H9 (cell line): ENCODE measurements at regions not wholly inside any gene's neighbourhood (a gene's known extent, or its start where the extent isn't known, plus 50 kb on each side); places are given as distances from the start of the nearest gene placed in this dataset.

ENCODE experiments used
- DNase-seq: peaks from one replicate; pipeline ENCODE4 v3.0.0-alpha.2; 2017
- H2AFZ ChIP-seq: one replicate; pipeline ENCODE4 v1.6.1; 2013; ENCODE audit warnings: mild to moderate bottlenecking, low read length, control low read depth, moderate library complexity
- H2AK5ac ChIP-seq: 2 replicates; pipeline ENCODE4 v1.6.1; 2013; ENCODE audit warnings: low read length, control low read depth, mixed read lengths; ENCODE audit not compliant: insufficient read length
- H2BK120ac ChIP-seq: one replicate; pipeline ENCODE4 v1.6.1; 2013; ENCODE audit warnings: low read depth, mild to moderate bottlenecking, low read length, control low read depth, inconsistent platforms; ENCODE audit not compliant: poor library complexity, severe bottlenecking
- H2BK12ac ChIP-seq: 2 replicates; pipeline ENCODE4 v1.6.1; 2013; ENCODE audit warnings: low read length, control low read depth, mixed read lengths, low read depth; ENCODE audit not compliant: insufficient read length
- H2BK15ac ChIP-seq: 2 replicates; pipeline ENCODE4 v1.6.1; 2013; ENCODE audit warnings: low read depth, low read length, control low read depth
- H2BK20ac ChIP-seq: one replicate; pipeline ENCODE4 v1.6.1; 2013; ENCODE audit warnings: low read depth, mild to moderate bottlenecking, low read length, control low read depth, inconsistent platforms; ENCODE audit not compliant: poor library complexity, severe bottlenecking
- H2BK5ac ChIP-seq: 2 replicates; pipeline ENCODE4 v1.6.1; 2013; ENCODE audit warnings: low read length, control low read depth, mixed read lengths; ENCODE audit not compliant: insufficient read length
- H3K14ac ChIP-seq: 2 replicates; pipeline ENCODE4 v1.6.1; 2013; ENCODE audit warnings: low read length, control low read depth; ENCODE audit not compliant: insufficient read depth
- H3K18ac ChIP-seq: 2 replicates; pipeline ENCODE4 v1.6.1; 2013; ENCODE audit warnings: low read depth, mild to moderate bottlenecking, mixed read lengths, low read length, control low read depth; ENCODE audit not compliant: insufficient read length
- H3K23ac ChIP-seq: 2 replicates; pipeline ENCODE4 v1.6.1; 2013; ENCODE audit warnings: low read length, control low read depth, mixed read lengths, low read depth; ENCODE audit not compliant: insufficient read length
- H3K23me2 ChIP-seq: 2 replicates; pipeline ENCODE4 v1.6.1; 2013; ENCODE audit warnings: low read depth, mild to moderate bottlenecking, mixed read lengths, low read length, control low read depth; ENCODE audit not compliant: insufficient read length, poor library complexity, severe bottlenecking
- H3K27ac ChIP-seq: 2 replicates; pipeline ENCODE4 v1.5.1; 2013; ENCODE audit warnings: low read length, control low read depth, mixed read lengths, low read depth; ENCODE audit not compliant: insufficient read length
- H3K27me3 ChIP-seq: 2 replicates; pipeline ENCODE4 v1.6.1; 2013; ENCODE audit warnings: low read length, control low read depth, inconsistent platforms; ENCODE audit not compliant: insufficient read depth
- H3K4ac ChIP-seq: 2 replicates; pipeline ENCODE4 v1.6.1; 2013; ENCODE audit warnings: low read depth, mild to moderate bottlenecking, control low read depth, inconsistent platforms, low read length, moderate library complexity
- H3K4me1 ChIP-seq: 2 replicates; pipeline ENCODE4 v1.6.1; 2013; ENCODE audit warnings: low read length, control low read depth, inconsistent platforms; ENCODE audit not compliant: insufficient read depth
- H3K4me2 ChIP-seq: 2 replicates; pipeline ENCODE4 v1.6.1; 2013; ENCODE audit warnings: low read length, control low read depth, mixed read lengths; ENCODE audit not compliant: insufficient read length, insufficient read depth
- H3K56ac ChIP-seq: 2 replicates; pipeline ENCODE4 v1.6.1; 2013; ENCODE audit warnings: low read depth, mild to moderate bottlenecking, mixed read lengths, low read length, control low read depth; ENCODE audit not compliant: insufficient read length
- H3K79me1 ChIP-seq: 2 replicates; pipeline ENCODE4 v1.6.1; 2013; ENCODE audit warnings: low read depth, mild to moderate bottlenecking, moderate library complexity, low read length, control low read depth, inconsistent platforms; ENCODE audit not compliant: insufficient read depth, poor library complexity, severe bottlenecking
- H3K79me2 ChIP-seq: 2 replicates; pipeline ENCODE4 v1.6.1; 2013; ENCODE audit warnings: low read length, control low read depth, inconsistent platforms; ENCODE audit not compliant: insufficient read depth
- H3K9ac ChIP-seq: 2 replicates; pipeline ENCODE4 v1.6.1; 2013; ENCODE audit warnings: low read length, control low read depth, mixed read lengths; ENCODE audit not compliant: insufficient read length; ENCODE audit errors: extremely low read depth
- H3K9me3 ChIP-seq: one replicate; pipeline ENCODE4 v1.6.1; 2013; ENCODE audit warnings: low read depth, low read length, inconsistent platforms; ENCODE audit not compliant: control insufficient read depth
- H3T11ph ChIP-seq: one replicate; pipeline ENCODE4 v1.6.1; 2013; ENCODE audit warnings: mild to moderate bottlenecking, low read length, control low read depth, inconsistent platforms
- H4K20me1 ChIP-seq: one replicate; pipeline ENCODE4 v1.6.1; 2013; ENCODE audit not compliant: control insufficient read depth, insufficient read length, insufficient read depth
- H4K5ac ChIP-seq: 2 replicates; pipeline ENCODE4 v1.6.1; 2013; ENCODE audit warnings: low read depth, mild to moderate bottlenecking, mixed read lengths, low read length, control low read depth; ENCODE audit not compliant: insufficient read length
- H4K8ac ChIP-seq: replicated peaks from 2 replicates; pipeline ENCODE4 v1.6.1; 2013; ENCODE audit warnings: low read length, control low read depth, mixed read lengths, low read depth; ENCODE audit not compliant: insufficient read length
- H4K91ac ChIP-seq: 2 replicates; pipeline ENCODE4 v1.6.1; 2013; ENCODE audit warnings: low read depth, mild to moderate bottlenecking, moderate library complexity, mixed read lengths, low read length, control low read depth; ENCODE audit not compliant: insufficient read length
- H3K27ac Mint-ChIP-seq, 3 experiments: 2 replicates in 2 of 3; 3 replicates in 1 of 3; pipeline ENCODE4 v1.8.0; 2020 to 2021; ENCODE audit warnings: mixed read lengths in 3 of 3, mild to moderate bottlenecking in 1 of 3, moderate library complexity in 1 of 3
- H3K27me3 Mint-ChIP-seq: 2 replicates; pipeline ENCODE4 v1.8.0; 2021; ENCODE audit warnings: low read depth, mild to moderate bottlenecking, moderate library complexity, mixed read lengths
- H3K36me3 Mint-ChIP-seq, 3 experiments: 2 replicates in 2 of 3; 3 replicates in 1 of 3; pipeline ENCODE4 v1.8.0; 2020 to 2021; ENCODE audit warnings: low read depth in 3 of 3, mixed read lengths in 3 of 3; ENCODE audit not compliant: insufficient read depth in 1 of 3
- H3K4me1 Mint-ChIP-seq, 2 experiments: 2 replicates each; pipeline ENCODE4 v1.8.0; 2020; ENCODE audit warnings: mixed read lengths in 2 of 2
- H3K4me3 Mint-ChIP-seq, 2 experiments: 2 replicates in 1 of 2; 3 replicates in 1 of 2; pipeline ENCODE4 v1.8.0; 2020 to 2021; ENCODE audit warnings: mild to moderate bottlenecking in 2 of 2, mixed read lengths in 2 of 2, moderate library complexity in 1 of 2
- H3K9me3 Mint-ChIP-seq, 2 experiments: 2 replicates in 1 of 2; 3 replicates in 1 of 2; pipeline ENCODE4 v1.8.0; 2020; ENCODE audit warnings: mild to moderate bottlenecking in 2 of 2, mixed read lengths in 2 of 2, moderate library complexity in 1 of 2
- WGBS: extraction: QIAGEN DNeasy Blood & Tissue Kit; methylation state at CpG from one replicate; pipeline ENCODE4 v1.1.7; 2013; ENCODE audit warnings: missing lambda C conversion rate, low lambda C conversion rate, mixed read lengths; ENCODE audit not compliant: insufficient read length; ENCODE audit errors: extremely low coverage; 5-methylcytosine and 5-hydroxymethylcytosine counted together
- TF ChIP-seq, protein P1 (sequence below): fragments of 200-600 bp; sonication (generic); conservative IDR thresholded peaks from 3 replicates; pipeline ENCODE4 v1.8.0; 2021; ENCODE audit warnings: antibody characterized with exemption, mild to moderate bottlenecking

DNA sequence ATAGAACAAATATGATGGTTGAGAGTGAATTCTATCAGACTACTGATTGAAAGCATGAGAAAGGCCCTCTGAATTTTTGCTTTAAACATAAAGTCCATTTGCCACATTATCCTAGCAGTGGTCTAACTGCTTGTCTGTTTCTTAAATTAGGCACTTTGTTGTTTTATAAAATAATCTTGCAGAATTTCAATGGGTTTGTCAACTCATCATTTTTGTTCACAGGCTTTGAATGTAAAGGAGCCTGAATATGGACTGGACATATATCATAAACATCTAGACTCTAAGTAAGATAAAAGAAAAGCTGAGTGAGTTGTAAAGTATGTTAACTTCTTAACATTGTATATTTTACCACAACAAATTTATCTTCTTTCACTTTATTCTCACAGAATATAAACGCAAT, 845.9 kb downstream of the SUCLG1 start:
- H2BK12ac ChIP-seq, result no peak overlapping the region
- Mint-ChIP-seq H3K4me3 (no peak overlapping the region), H3K27ac (no peak overlapping the region), H3K9me3 (peaks cover 11 to 14% of the 10 kb centered on the region in 2 experiments; a peak in 4 of 5 replicates), H3K36me3 (peaks cover 1 to 5% (median 4%) of the 10 kb centered on the region in 3 experiments; a peak in 3 of 7 replicates), H3K4me1 (no peaks in the 10 kb centered on the region), H3K27me3 (no peaks in the 10 kb centered on the region)
- no peak overlapping the region for H3T11ph ChIP-seq
- H3K14ac ChIP-seq, result no peak overlapping the region
- H2AK5ac ChIP-seq, result no peak overlapping the region
- no peak overlapping the region for H2BK15ac ChIP-seq
- H4K20me1 ChIP-seq, result no peaks in the 10 kb centered on the region
- H2AFZ ChIP-seq, result no peak overlapping the region
- H3K9me3 ChIP-seq, result no peaks in the 10 kb centered on the region
- H3K27ac ChIP-seq, result no peak overlapping the region
- H4K5ac ChIP-seq, result no peak overlapping the region
- no peak overlapping the region for H4K91ac ChIP-seq
- H3K56ac ChIP-seq, result no peak overlapping the region
- no peaks in the 10 kb centered on the region for H3K23me2 ChIP-seq
- no peak overlapping the region for H3K9ac ChIP-seq
- no peaks in the 10 kb centered on the region for H3K4me1 ChIP-seq
- no peaks in the 10 kb centered on the region for H3K79me1 ChIP-seq
- no peak overlapping the region for H3K4ac ChIP-seq
- H4K8ac ChIP-seq, result no peak overlapping the region
- no peak for DNase-seq
- no peak overlapping the region for H2BK20ac ChIP-seq
- H3K79me2 ChIP-seq, result no peaks in the 10 kb centered on the region
- no peak overlapping the region for H2BK5ac ChIP-seq
- TF ChIP-seq, protein P1, sequence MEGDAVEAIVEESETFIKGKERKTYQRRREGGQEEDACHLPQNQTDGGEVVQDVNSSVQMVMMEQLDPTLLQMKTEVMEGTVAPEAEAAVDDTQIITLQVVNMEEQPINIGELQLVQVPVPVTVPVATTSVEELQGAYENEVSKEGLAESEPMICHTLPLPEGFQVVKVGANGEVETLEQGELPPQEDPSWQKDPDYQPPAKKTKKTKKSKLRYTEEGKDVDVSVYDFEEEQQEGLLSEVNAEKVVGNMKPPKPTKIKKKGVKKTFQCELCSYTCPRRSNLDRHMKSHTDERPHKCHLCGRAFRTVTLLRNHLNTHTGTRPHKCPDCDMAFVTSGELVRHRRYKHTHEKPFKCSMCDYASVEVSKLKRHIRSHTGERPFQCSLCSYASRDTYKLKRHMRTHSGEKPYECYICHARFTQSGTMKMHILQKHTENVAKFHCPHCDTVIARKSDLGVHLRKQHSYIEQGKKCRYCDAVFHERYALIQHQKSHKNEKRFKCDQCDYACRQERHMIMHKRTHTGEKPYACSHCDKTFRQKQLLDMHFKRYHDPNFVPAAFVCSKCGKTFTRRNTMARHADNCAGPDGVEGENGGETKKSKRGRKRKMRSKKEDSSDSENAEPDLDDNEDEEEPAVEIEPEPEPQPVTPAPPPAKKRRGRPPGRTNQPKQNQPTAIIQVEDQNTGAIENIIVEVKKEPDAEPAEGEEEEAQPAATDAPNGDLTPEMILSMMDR, result no peak
- H2BK120ac ChIP-seq, result no peak overlapping the region
- H3K18ac ChIP-seq, result no peak overlapping the region
- no peak overlapping the region for H3K23ac ChIP-seq
- no peaks in the 10 kb centered on the region for H3K27me3 ChIP-seq
- H3K4me2 ChIP-seq, result no peak overlapping the region
- WGBS, result 100% methylated on average over 1 of the region's 1 CpG
